Osteocyte (in vitro differentiated cells): ENCODE measurements at regions not wholly inside any gene's neighbourhood (a gene's known extent, or its start where the extent isn't known, plus 50 kb on each side); places are given as distances from the start of the nearest gene placed in this dataset.

Experiments
- DNase-seq: peaks from one replicate; pipeline ENCODE4 v3.0.0; 2021; ENCODE audit warnings: mixed read lengths; ENCODE audit not compliant: unreplicated experiment; ENCODE audit errors: extremely low spot score
- H3K27ac Mint-ChIP-seq: one replicate; pipeline ENCODE4 v1.8.0; 2021; ENCODE audit warnings: mild to moderate bottlenecking, mixed read lengths; ENCODE audit not compliant: unreplicated experiment
- H3K27me3 Mint-ChIP-seq: one replicate; pipeline ENCODE4 v1.8.0; 2021; ENCODE audit warnings: mixed read lengths; ENCODE audit not compliant: unreplicated experiment
- H3K36me3 Mint-ChIP-seq: one replicate; pipeline ENCODE4 v1.8.0; 2021; ENCODE audit warnings: mixed read lengths; ENCODE audit not compliant: unreplicated experiment
- H3K4me1 Mint-ChIP-seq: one replicate; pipeline ENCODE4 v1.8.0; 2021; ENCODE audit warnings: mixed read lengths; ENCODE audit not compliant: unreplicated experiment
- H3K4me3 Mint-ChIP-seq: one replicate; pipeline ENCODE4 v1.8.0; 2021; ENCODE audit warnings: mild to moderate bottlenecking, moderate library complexity, mixed read lengths; ENCODE audit not compliant: unreplicated experiment
- H3K9me3 Mint-ChIP-seq: one replicate; pipeline ENCODE4 v1.8.0; 2021; ENCODE audit warnings: mixed read lengths; ENCODE audit not compliant: unreplicated experiment
- CTCF ChIP-seq: fragments of 200-600 bp; sonication (generic); IDR thresholded peaks from 2 replicates; pipeline ENCODE4 v1.5.0; 2021; ENCODE audit warnings: antibody characterized with exemption, mild to moderate bottlenecking, moderate library complexity

GRCh38 chr20:52332649-52333250 is 141.2 kb upstream of the ZFP64 start:
- Mint-ChIP-seq H3K4me1 (no peaks in the 10 kb centered on the region), H3K9me3 (no peaks in the 10 kb centered on the region), H3K4me3 (no peak overlapping the region), H3K36me3 (no peaks in the 10 kb centered on the region), H3K27me3 (no peaks in the 10 kb centered on the region), H3K27ac (no peak overlapping the region)
- DNase-seq, result peak; percentile 48
- TF ChIP-seq CTCF, result no peak

- H3K4me1 Mint-ChIP-seq, result no peaks in the 10 kb centered on the region
- H3K27ac Mint-ChIP-seq, result no peak overlapping the region
- no peaks in the 10 kb centered on the region for H3K36me3 Mint-ChIP-seq
- TF ChIP-seq CTCF, result no peak
- no peaks in the 10 kb centered on the region for H3K9me3 Mint-ChIP-seq
- peak; percentile 15 for DNase-seq
- no peak overlapping the region for H3K4me3 Mint-ChIP-seq
- H3K27me3 Mint-ChIP-seq, result no peaks in the 10 kb centered on the region
These were observed 140.7 kb upstream of the ZFP64 start for GRCh38 chr20:52332230-52332629.

- no peak for DNase-seq
- Mint-ChIP-seq H3K4me3 (no peak overlapping the region), H3K9me3 (no peaks in the 10 kb centered on the region), H3K4me1 (no peaks in the 10 kb centered on the region), H3K27me3 (no peaks in the 10 kb centered on the region), H3K27ac (no peak overlapping the region), H3K36me3 (no peaks in the 10 kb centered on the region)
- no peak for TF ChIP-seq CTCF
These were observed 140.1 kb upstream of the ZFP64 start for GRCh38 chr20:52331655-52332054.

- Mint-ChIP-seq H3K4me3 (no peak overlapping the region), H3K4me1 (no peaks in the 10 kb centered on the region), H3K27ac (no peak overlapping the region), H3K36me3 (no peaks in the 10 kb centered on the region), H3K9me3 (no peaks in the 10 kb centered on the region), H3K27me3 (peaks cover 3% of the 10 kb centered on the region)
- TF ChIP-seq CTCF, result no peak
- DNase-seq, result no peak
These were observed 129.8 kb upstream of the ZFP64 start for GRCh38 chr20:52321396-52321795.

- Mint-ChIP-seq H3K4me1 (no peaks in the 10 kb centered on the region), H3K9me3 (no peaks in the 10 kb centered on the region), H3K27ac (no peak overlapping the region), H3K27me3 (peaks cover 10% of the 10 kb centered on the region), H3K4me3 (no peak overlapping the region), H3K36me3 (no peaks in the 10 kb centered on the region)
- TF ChIP-seq CTCF, result no peak
- no peak for DNase-seq
These were observed 127.1 kb upstream of the ZFP64 start for GRCh38 chr20:52318651-52319050.
